GM21528 (cell line): ENCODE measurements at regions not wholly inside any gene's neighbourhood (a gene's known extent, or its start where the extent isn't known, plus 50 kb on each side); places are given as distances from the start of the nearest gene placed in this dataset.

Experiments used
- ATAC-seq: cut with Tn5 transposase; IDR thresholded peaks from one replicate; pipeline ENCODE4 v1.9.1; 2021; ENCODE audit warnings: mild to moderate bottlenecking, moderate library complexity; ENCODE audit not compliant: unreplicated experiment, low FRiP score

GRCh38 chr7:85535974-85536729 lies 349.3 kb upstream of the SEMA3D start:
- ATAC-seq: no peak

DNA sequence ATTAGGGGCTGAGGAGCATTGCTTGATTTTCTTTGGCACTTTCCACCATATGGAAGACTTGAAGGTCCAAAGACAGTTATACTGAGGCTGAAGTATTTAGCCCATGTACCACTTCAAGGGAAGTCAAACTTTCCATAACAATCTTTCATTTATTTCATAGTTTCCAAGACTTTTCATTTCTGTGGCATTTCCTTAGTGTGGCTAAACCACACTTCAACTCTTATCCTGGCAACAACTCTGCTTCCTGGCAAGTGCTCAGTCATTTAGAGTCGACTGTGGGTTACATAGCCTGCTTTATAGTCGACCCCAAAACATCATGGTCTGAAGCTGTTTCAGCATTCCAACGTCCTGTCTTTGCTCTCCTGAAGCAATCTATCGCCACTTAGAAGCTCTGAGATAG lies 343.0 kb upstream of the SEMA3D start:
- ATAC-seq: no peak

DNA sequence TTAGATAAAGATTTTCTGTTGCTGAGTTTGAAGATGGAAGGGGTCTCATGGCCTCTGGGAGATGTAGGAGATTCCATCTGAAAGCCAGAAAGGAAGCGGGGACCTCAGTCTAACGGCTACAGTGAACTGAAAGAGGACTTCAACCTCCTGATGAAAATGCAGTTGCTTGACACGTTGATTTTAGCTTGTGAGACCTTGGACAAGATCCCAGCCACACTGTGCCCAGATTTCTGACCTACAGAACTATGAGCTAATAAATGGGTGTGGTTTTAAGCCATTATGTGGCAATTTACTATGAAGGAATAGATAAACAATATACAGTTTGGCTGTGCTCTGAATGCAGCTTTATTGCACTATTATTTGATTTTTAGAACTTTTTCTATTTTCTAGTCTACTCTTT lies 342.3 kb upstream of the SEMA3D start:
- ATAC-seq: no peak

DNA sequence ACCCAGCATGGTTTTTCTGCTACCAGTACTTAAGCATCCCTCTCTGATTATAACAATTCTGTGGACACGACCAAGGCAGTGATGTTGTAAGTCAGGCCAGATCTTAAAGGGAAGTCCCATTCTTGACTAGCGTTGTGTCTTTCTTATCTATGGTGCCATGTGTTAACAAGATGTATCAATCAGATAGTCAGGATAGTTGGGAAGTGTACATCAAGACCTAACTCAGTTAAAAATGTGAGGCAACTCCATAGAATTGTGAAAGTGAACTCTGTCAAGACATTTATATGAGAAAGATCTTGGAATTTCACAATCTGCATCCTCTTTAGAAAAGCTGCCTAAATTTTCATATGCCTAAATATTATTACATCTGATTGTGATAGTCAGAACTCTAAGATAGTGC lies 341.7 kb upstream of the SEMA3D start:
- no peak for ATAC-seq

- ATAC-seq: no peak
Observed at GRCh38 chr7:85525676-85526075, 338.8 kb upstream of the SEMA3D start.

GRCh38 chr7:85522070-85522469 lies 335.2 kb upstream of the SEMA3D start:
- ATAC-seq: no peak

GRCh38 chr7:85521108-85521694 lies 334.3 kb upstream of the SEMA3D start:
- no peak for ATAC-seq

- no peak for ATAC-seq
Observed at GRCh38 chr7:85520175-85520574, 333.3 kb upstream of the SEMA3D start.

DNA sequence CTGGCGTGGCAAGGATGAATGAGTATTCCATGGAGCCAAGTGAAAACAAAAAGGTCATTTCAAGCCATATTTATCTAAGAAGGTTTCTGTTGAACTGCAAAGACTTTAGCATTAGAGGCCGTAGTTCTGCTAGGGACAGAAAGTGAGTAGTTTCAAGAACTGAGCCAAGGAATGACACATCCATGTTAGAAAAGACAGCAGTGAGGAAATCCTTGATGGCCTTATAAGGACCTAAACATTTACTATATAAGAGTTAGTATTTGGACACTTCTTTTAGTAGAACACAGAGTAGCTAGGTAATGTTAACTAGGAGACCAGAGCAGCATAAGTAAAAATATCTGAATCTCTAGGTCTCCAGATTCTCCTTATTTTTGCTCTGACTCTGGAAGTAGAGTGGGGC lies 329.8 kb upstream of the SEMA3D start:
- no peak for ATAC-seq

DNA sequence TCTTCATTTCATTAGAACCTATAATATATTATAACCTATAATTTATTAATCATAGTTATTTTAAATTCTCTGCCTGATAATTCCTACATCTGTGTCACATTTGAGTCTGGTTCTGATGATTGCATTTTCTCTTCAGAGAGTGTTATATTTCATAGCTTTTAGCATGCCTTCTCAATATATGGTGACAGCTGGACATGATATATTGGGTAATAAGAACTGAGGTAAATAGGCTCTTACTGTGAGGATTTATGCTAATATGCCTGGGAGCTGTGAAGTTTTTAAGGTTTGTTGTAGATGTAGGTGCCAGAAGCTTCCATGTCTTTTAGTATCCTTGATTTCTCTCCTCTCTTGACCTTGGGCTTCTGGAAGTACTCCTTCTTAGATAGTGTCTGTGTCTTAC lies 325.9 kb upstream of the SEMA3D start:
- ATAC-seq: no peak

GRCh38 chr7:85510287-85510686 lies 323.4 kb upstream of the SEMA3D start:
- ATAC-seq: no peak

DNA sequence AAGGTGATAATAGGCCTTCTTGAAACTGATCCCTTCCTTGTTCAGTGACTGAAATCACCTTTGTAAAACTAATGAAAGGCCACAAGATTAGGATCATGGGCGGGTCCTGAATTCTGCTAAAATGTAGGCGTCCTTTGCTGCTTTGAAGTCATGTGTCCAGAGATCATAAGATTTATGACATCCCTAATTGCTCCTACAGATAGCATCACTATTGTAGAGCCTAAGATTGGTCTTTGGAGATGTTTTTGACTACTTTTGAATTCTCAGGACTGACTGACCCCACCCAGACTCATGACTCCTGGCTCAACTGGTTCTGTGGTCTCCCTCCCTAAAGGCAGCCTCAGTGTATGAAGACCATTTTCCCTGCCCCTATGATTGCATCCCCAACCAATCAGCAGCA lies 322.6 kb upstream of the SEMA3D start:
- no peak for ATAC-seq

GRCh38 chr7:85508642-85509410 lies 322.0 kb upstream of the SEMA3D start:
- ATAC-seq: no peak

- ATAC-seq: no peak
Observed at GRCh38 chr7:85498031-85498430, 311.2 kb upstream of the SEMA3D start.

DNA sequence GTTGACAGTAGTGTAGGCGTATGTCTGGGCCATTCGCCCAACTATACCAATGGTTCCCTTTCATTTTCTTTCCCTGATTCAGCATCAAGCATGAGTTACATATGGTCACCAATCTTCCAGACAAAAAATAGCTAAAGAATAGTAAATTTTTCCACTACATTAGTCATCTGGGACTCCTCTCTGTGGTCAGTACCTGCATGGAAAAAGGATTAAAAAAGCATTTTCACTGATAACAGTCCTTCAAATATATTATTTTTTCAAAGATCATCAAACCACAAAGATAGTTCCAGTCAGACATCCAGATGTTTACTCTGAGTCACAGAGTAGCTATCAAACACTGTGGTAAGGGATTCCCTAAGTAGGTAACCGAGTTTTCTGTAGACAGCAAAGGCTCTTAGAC lies 302.6 kb upstream of the SEMA3D start:
- ATAC-seq: no peak

DNA sequence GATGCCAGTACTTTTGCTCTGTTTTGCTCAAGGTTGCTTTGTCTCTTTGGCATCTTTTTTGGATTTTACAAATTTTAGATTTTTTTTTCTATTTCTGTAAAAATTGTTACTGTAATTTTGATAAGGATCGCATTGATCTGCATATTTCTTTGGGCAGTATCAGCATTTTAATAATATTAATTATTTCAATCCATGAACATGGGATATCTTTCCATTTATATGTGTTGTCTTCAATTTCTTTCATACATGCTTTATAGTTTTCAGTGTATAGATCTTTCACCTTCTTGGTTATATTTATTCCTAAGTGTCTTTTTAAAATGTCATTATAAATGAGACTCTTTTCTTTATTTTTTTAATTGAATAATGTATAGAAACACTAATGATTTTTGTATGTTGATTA lies 301.6 kb upstream of the SEMA3D start:
- ATAC-seq: no peak

DNA sequence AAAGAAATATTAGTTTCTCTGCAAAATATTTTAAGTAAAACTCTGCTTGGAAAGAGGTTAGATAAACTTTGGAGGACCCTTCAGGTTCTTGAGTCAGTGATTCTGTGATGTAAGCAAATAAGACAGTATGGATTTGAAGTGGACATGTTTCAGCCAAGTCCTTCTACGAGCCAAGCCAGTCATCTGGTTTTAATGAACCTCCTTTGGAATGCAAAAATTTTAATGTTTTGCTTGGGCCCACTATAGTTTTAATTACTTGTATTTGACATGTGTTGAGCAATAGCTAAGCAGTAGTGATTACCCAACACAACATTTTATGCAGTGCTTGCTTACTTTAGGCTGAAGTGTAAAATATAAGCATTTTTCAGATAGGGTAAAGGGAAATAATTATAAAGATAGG lies 296.3 kb upstream of the SEMA3D start:
- ATAC-seq: no peak

GRCh38 chr7:85480666-85481065 lies 293.8 kb upstream of the SEMA3D start:
- no peak for ATAC-seq

- ATAC-seq: no peak
Observed at GRCh38 chr7:85479918-85480643, 293.2 kb upstream of the SEMA3D start.

GRCh38 chr7:85478530-85478929 lies 291.7 kb upstream of the SEMA3D start:
- ATAC-seq: no peak

- ATAC-seq: no peak
Observed at GRCh38 chr7:85475476-85475875, 288.6 kb upstream of the SEMA3D start.
